K562 (cell line): ENCODE measurements at regions not wholly inside any gene's neighbourhood (a gene's known extent, or its start where the extent isn't known, plus 50 kb on each side); places are given as distances from the start of the nearest gene placed in this dataset.
A peak's percentile ranks its signal among the peaks of the same experiment; 100 is the strongest.

ENCODE experiments used
- ATAC-seq: fragments of 200-7000 bp; cut with Tn5 transposase; 3 replicates; pipeline ENCODE4 v1.9.1; 2020; ENCODE audit warnings: moderate library complexity
- BruUV-seq: library from RNA; stranded (reverse); fragments of 400-500 nt; replicated peaks from 2 replicates; lab custom pipeline; 2021; lab: Mats Ljungman, UMichigan
- CTCF ChIA-PET: fragments of 300-600 bp; formaldehyde crosslinking; extraction: SDS; loops from one replicate; lab custom pipeline; 2021; ENCODE audit warnings: low intra/inter-chr PET ratio; lab: Yijun Ruan, JAX
- POLR2A ChIA-PET: fragments of 300-600, 350-650 bp; sonication (Branson Sonifier 250); formaldehyde crosslinking; extraction: SDS; loops from one replicate; lab custom pipeline; 2021; ENCODE audit warnings: antibody characterized with exemption, inconsistent platforms; lab: Yijun Ruan, JAX
- DNase-seq, 4 experiments: peaks; one replicate each; pipeline versions ENCODE4 v3.0.0 to v3.0.0-alpha.2; 2011 to 2018; ENCODE audit warnings: low spot score in 3 of 4, mixed read lengths in 3 of 4; ENCODE audit errors: extremely low read depth in 1 of 4
- FAIRE-seq: peaks from 2 replicates; lab custom pipeline; 2011; peaks lifted over from hg19 to GRCh38; lab: Jason Lieb, UNC
- H2AFZ ChIP-seq: 2 replicates; pipeline ENCODE4 v1.6.0; 2011; ENCODE audit warnings: low read depth, low read length, control low read depth, inconsistent platforms
- H3K27ac ChIP-seq: fragments of 200-600 bp; 3 replicates; pipeline ENCODE4 v1.8.0; 2011; ENCODE audit warnings: low read depth, mild to moderate bottlenecking, control low read depth, inconsistent platforms, low read length, moderate library complexity, mixed read lengths; ENCODE audit errors: extremely low read depth
- H3K27me3 ChIP-seq, 2 experiments: fragments of 300-600 bp in 1 of 2; 2 replicates in 1 of 2; 3 replicates in 1 of 2; pipeline versions ENCODE4 v1.6.0 to v1.8.0; 2011; ENCODE audit warnings: inconsistent platforms in 2 of 2, low read length in 2 of 2, mild to moderate bottlenecking in 1 of 2, mixed read lengths in 1 of 2, moderate library complexity in 1 of 2; ENCODE audit not compliant: control insufficient read depth in 2 of 2, insufficient read depth in 2 of 2
- H3K36me3 ChIP-seq: fragments of 300-600 bp; 3 replicates; pipeline ENCODE4 v1.8.0; 2011; ENCODE audit warnings: mild to moderate bottlenecking, low read length, inconsistent platforms; ENCODE audit not compliant: control insufficient read depth, insufficient read depth
- H3K4me1 ChIP-seq, 2 experiments: fragments of 200-600 bp in 1 of 2; replicated peaks in 1 of 2; 2 replicates in 1 of 2; 3 replicates in 1 of 2; pipeline versions ENCODE4 v1.5.1 to v1.8.0; 2011; ENCODE audit warnings: inconsistent platforms in 2 of 2, low read length in 2 of 2, mild to moderate bottlenecking in 1 of 2, mixed read lengths in 1 of 2, moderate library complexity in 1 of 2; ENCODE audit not compliant: control insufficient read depth in 2 of 2, insufficient read depth in 2 of 2
- H3K4me2 ChIP-seq: 2 replicates; pipeline ENCODE4 v1.6.1; 2011; ENCODE audit warnings: low read length, control low read depth, inconsistent platforms, mixed read lengths; ENCODE audit not compliant: insufficient read depth
- H3K4me3 ChIP-seq: fragments of 200-600 bp; sonication (generic), shearing (Covaris generic); 2 replicates; pipeline ENCODE4 v1.5.1; 2016; ENCODE audit warnings: control low read depth, inconsistent platforms
- H3K79me2 ChIP-seq: fragments of 200-600 bp; 3 replicates; pipeline ENCODE4 v1.8.0; 2011; ENCODE audit warnings: low read length, inconsistent platforms; ENCODE audit not compliant: control insufficient read depth, insufficient read depth
- H3K9ac ChIP-seq, 2 experiments: 2 replicates each; pipeline versions ENCODE4 v1.6.0 to v1.6.1; 2011; ENCODE audit warnings: low read depth in 2 of 2, low read length in 2 of 2, control low read depth in 1 of 2, inconsistent platforms in 1 of 2, mild to moderate bottlenecking in 1 of 2, mixed read lengths in 1 of 2; ENCODE audit not compliant: insufficient read depth in 1 of 2
- H3K9me1 ChIP-seq: one replicate; pipeline ENCODE4 v1.6.0; 2011; ENCODE audit warnings: inconsistent platforms, mild to moderate bottlenecking, low read length, moderate library complexity; ENCODE audit not compliant: control insufficient read depth, insufficient read depth
- H3K9me3 ChIP-seq: replicated peaks from 2 replicates; pipeline ENCODE4 v1.5.1; 2011; ENCODE audit warnings: low read depth, low read length, inconsistent platforms; ENCODE audit not compliant: control insufficient read depth, insufficient read depth
- H4K20me1 ChIP-seq: replicated peaks from 2 replicates; pipeline ENCODE4 v1.6.1; 2011; ENCODE audit warnings: low read length, inconsistent platforms, mixed read lengths; ENCODE audit not compliant: control insufficient read depth, insufficient read depth
- CREM ChIP-seq: IDR thresholded peaks from 2 replicates; pipeline ENCODE4 v1.6.1; 2014; ENCODE audit warnings: antibody characterized with exemption, low read depth
- ESRRA ChIP-seq: fragments of 450-650 bp; IDR thresholded peaks from 2 replicates; pipeline ENCODE4 v1.6.1; 2014; ENCODE audit warnings: low read depth, mild to moderate bottlenecking, moderate library complexity, borderline replicate concordance
- KLF6 ChIP-seq: fragments of 250-450 bp; sonication (Bioruptor Pico); IDR thresholded peaks from 2 replicates; pipeline ENCODE4 v1.4.0; 2020; ENCODE audit warnings: mild to moderate bottlenecking, moderate library complexity, borderline replicate concordance
- MCM5 ChIP-seq: fragments of 450-650 bp; IDR thresholded peaks from 2 replicates; pipeline ENCODE4 v1.6.1; 2016; ENCODE audit warnings: low read depth
- MEF2A ChIP-seq: IDR thresholded peaks from 2 replicates; pipeline ENCODE4 v1.6.1; 2011; ENCODE audit warnings: low read depth, mild to moderate bottlenecking, low read length, moderate library complexity; ENCODE audit not compliant: control insufficient read depth
- MTA2 ChIP-seq: fragments of 450-650 bp; IDR thresholded peaks from 2 replicates; pipeline ENCODE4 v1.6.1; 2016; ENCODE audit warnings: low read depth
- RB1 ChIP-seq: fragments of 450-650 bp; IDR thresholded peaks from 2 replicates; pipeline ENCODE4 v1.6.1; 2017; ENCODE audit warnings: low read depth, mild to moderate bottlenecking
- SPI1 ChIP-seq: IDR thresholded peaks from 2 replicates; pipeline ENCODE4 v1.6.1; 2011; ENCODE audit warnings: low read depth, low read length, control low read depth, borderline replicate concordance
- ZNF696 ChIP-seq: fragments of 250-450 bp; sonication (Bioruptor Pico); conservative IDR thresholded peaks from 2 replicates; pipeline ENCODE4 v1.4.0; 2020; ENCODE audit warnings: mild to moderate bottlenecking, moderate library complexity
- ZNF780A ChIP-seq: fragments of 250-450 bp; sonication (Bioruptor Pico); IDR thresholded peaks from 2 replicates; pipeline ENCODE4 v1.5.0; 2021; ENCODE audit warnings: mild to moderate bottlenecking
- ZZZ3 ChIP-seq: fragments of 450-650 bp; IDR thresholded peaks from 2 replicates; pipeline ENCODE4 v1.6.1; 2016; ENCODE audit warnings: antibody characterized with exemption, mild to moderate bottlenecking, moderate library complexity
- WGBS: fragments of 100-300 bp; shearing (Covaris generic); methylation state at CpG from one replicate; pipeline ENCODE4 v1.1.6; 2016; ENCODE audit warnings: low coverage, mixed read lengths; ENCODE audit not compliant: insufficient coverage; ENCODE audit errors: missing lambda C conversion rate; 5-methylcytosine and 5-hydroxymethylcytosine counted together
- in situ Hi-C: fragments of 300-500 bp; cut with MboI; formaldehyde crosslinking; loops from 4 replicates; pipeline ENCODE4 v1.15.0; 2018; ENCODE audit warnings: inconsistent platforms, mixed read lengths
- intact Hi-C: fragments of 100-400 bp; cut with micrococcal nuclease; formaldehyde crosslinking; loops from 2 replicates; pipeline ENCODE4 v1.14.2; 2022
- TF ChIP-seq, protein P1 (sequence below), 3 experiments: IDR thresholded peaks in 2 of 3; conservative IDR thresholded peaks in 1 of 3; 2 replicates each; pipeline ENCODE4 v1.5.1; 2011 to 2012; ENCODE audit warnings: low read length in 3 of 3, mild to moderate bottlenecking in 3 of 3, control low read depth in 2 of 3, improper control_type of control experiment in 1 of 3, inconsistent platforms in 1 of 3, low read depth in 1 of 3, mixed read lengths in 1 of 3, moderate library complexity in 1 of 3; ENCODE audit not compliant: insufficient read depth in 2 of 3
- TF ChIP-seq, protein P2 (sequence below): fragments of 450-650 bp; conservative IDR thresholded peaks from 2 replicates; pipeline ENCODE4 v1.6.1; 2016; ENCODE audit warnings: missing genetic modification characterization, low read depth, mild to moderate bottlenecking, missing compliant biosample characterization, moderate library complexity

DNA sequence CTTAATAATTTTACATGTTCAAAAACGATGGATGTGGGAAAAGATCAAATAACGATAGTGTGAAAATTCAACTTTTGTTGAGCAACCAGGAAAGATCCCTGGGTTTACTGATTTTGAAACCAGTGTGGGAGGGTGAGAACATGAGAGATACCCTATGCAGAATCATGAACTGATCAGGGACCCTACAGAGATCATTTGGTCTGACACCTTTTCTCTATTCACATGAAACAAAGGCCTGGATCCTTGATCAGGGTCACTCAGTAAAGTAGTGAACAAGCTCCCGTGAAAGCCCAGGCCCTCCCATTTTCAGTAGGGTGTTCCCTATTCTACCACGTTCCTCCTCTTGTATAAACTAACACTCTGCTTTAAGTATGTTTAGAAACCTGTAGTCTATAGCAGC is 60.5 kb upstream of the DUSP22 start (continued):
- TF ChIP-seq, protein P1, sequence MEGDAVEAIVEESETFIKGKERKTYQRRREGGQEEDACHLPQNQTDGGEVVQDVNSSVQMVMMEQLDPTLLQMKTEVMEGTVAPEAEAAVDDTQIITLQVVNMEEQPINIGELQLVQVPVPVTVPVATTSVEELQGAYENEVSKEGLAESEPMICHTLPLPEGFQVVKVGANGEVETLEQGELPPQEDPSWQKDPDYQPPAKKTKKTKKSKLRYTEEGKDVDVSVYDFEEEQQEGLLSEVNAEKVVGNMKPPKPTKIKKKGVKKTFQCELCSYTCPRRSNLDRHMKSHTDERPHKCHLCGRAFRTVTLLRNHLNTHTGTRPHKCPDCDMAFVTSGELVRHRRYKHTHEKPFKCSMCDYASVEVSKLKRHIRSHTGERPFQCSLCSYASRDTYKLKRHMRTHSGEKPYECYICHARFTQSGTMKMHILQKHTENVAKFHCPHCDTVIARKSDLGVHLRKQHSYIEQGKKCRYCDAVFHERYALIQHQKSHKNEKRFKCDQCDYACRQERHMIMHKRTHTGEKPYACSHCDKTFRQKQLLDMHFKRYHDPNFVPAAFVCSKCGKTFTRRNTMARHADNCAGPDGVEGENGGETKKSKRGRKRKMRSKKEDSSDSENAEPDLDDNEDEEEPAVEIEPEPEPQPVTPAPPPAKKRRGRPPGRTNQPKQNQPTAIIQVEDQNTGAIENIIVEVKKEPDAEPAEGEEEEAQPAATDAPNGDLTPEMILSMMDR (IDR thresholded peaks at IDR 0.05 in 2 of 3, conservative IDR thresholded peaks at IDR 0.05 in 1 of 3; ENCODE audit: insufficient read depth in 2 of 3, low read depth in 1 of 3, low read length in 3 of 3), result no peak
- TF ChIP-seq ZZZ3 (no peak), ZNF780A (CRISPR knock-in tag) (no peak), KLF6 (no peak), ZNF696 (CRISPR knock-in tag) (no peak), MTA2 (no peak), MCM5 (no peak), RB1 (no peak)
- TF ChIP-seq, protein P2, sequence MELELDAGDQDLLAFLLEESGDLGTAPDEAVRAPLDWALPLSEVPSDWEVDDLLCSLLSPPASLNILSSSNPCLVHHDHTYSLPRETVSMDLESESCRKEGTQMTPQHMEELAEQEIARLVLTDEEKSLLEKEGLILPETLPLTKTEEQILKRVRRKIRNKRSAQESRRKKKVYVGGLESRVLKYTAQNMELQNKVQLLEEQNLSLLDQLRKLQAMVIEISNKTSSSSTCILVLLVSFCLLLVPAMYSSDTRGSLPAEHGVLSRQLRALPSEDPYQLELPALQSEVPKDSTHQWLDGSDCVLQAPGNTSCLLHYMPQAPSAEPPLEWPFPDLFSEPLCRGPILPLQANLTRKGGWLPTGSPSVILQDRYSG, result no peak

DNA sequence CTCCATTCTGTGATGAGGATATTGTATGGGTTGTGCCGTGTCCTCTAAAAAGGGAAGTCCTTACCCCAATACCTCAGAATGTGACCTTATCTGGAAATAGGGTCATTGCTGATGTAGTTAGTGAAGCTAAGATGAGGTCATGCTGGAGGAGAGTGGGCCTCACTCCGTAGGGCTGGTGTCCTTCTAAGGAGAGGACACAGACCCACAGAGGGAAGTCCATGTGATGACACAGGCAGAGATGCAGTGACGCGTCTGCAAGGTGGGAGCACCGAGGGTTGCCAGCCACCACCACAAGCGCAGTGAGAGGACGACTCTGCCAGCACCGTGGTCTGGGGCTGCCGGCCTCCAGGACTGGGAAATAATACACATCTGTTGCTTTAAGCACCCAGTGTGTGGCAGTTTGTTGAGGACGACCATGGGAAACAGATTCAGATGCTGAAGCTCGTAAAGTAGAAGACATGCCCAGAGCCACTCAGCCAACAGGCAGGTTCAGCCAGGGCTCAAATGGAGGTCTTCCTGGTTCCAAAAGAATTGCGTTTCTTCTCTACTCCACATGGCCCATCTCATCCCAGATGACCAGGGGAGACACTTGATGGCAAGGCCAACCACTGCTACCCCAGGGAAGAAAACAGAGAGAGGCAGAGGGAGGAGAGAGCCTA is 59.2 kb upstream of the DUSP22 start:
- no peaks in the 10 kb centered on the region for H3K79me2 ChIP-seq
- DNase-seq (no peak), ATAC-seq (no peak), FAIRE-seq (no peak)
- ChIA-PET CTCF (no interaction called here), POLR2A (interaction anchor here (1.3 kb wide), 1 partner anchor 11 kb away, joined by 4 read pairs; no protein-coding TSS in a partner anchor)
- no peaks in the 10 kb centered on the region for H3K36me3 ChIP-seq
- H3K27me3 ChIP-seq, result peaks cover 17 to 38% of the 10 kb centered on the region in 2 experiments
- intact Hi-C loops (no loop called here), in situ Hi-C loops (no loop called here)
- no peak overlapping the region for H3K27ac ChIP-seq
- H3K4me3 ChIP-seq, result no peak overlapping the region
- H2AFZ ChIP-seq, result no peak overlapping the region
- H4K20me1 ChIP-seq, result no peaks in the 10 kb centered on the region
- 6% methylated on average over 12 of the region's 12 CpGs for WGBS
- H3K9me1 ChIP-seq, result no peaks in the 10 kb centered on the region
- no peaks in the 10 kb centered on the region for H3K9me3 ChIP-seq
- no peak overlapping the region for H3K9ac ChIP-seq
- no TSS peak for BruUV-seq
- TF ChIP-seq SPI1 (peak; percentile 28; the same call in 1 of the 2 replicates), ESRRA (0 out of 2 replicates have a peak, but pooled peaks have one; percentile 16), MEF2A (no peak), CREM (peak; percentile 36; the same call in 1 of the 2 replicates)
- H3K4me2 ChIP-seq, result no peak overlapping the region
- H3K4me1 ChIP-seq, result no peaks in the 10 kb centered on the region
